HCT116 (cell line): ENCODE measurements at regions not wholly inside any gene's neighbourhood (a gene's known extent, or its start where the extent isn't known, plus 50 kb on each side); places are given as distances from the start of the nearest gene placed in this dataset.
"Not testable (repeated sequence)": the region's sequence is repeated elsewhere in the genome, so short reads cannot be mapped to it uniquely, and the experiment has no call there.

ENCODE experiments used
- ATAC-seq: fragments of 200-7000 bp; cut with Tn5 transposase; 2 replicates; pipeline ENCODE4 v1.9.1; 2020; ENCODE audit warnings: mild to moderate bottlenecking, moderate library complexity
- BruUV-seq: library from RNA; stranded (reverse); fragments of 400-500 nt; replicated peaks from 2 replicates; lab custom pipeline; 2021; lab: Mats Ljungman, UMichigan
- CTCF ChIA-PET: fragments of 300-600 bp; sonication (Branson Sonifier 250); formaldehyde crosslinking; loops from one replicate; lab custom pipeline; 2021; ENCODE audit warnings: antibody characterized with exemption; lab: Charles Lee
- POLR2A ChIA-PET: fragments of 300-600, 350-600 bp; sonication (Branson Sonifier 250); formaldehyde crosslinking; loops from one replicate; lab custom pipeline; 2021; ENCODE audit warnings: antibody characterized with exemption; lab: Charles Lee
- RAD21 ChIA-PET, 2 experiments: fragments of 300-600 bp; sonication (Branson Sonifier 250); formaldehyde crosslinking; loops; one replicate each; lab custom pipeline; 2023; ENCODE audit warnings: low total read pairs in 2 of 2; ENCODE audit not compliant: uncharacterized antibody in 2 of 2, unreplicated experiment in 2 of 2, low non-redundant PET in 1 of 2; lab: Charles Lee
- DNase-seq: peaks from one replicate; pipeline ENCODE4 v3.0.0-alpha.2; 2010; ENCODE audit warnings: low read depth, low spot score
- H2AFZ ChIP-seq: fragments of 200-600 bp; shearing (Covaris generic), sonication (generic); 2 replicates; pipeline ENCODE4 v1.6.1; 2017; ENCODE audit warnings: low read depth, mixed run types, mixed read lengths, antibody characterized with exemption, low read length; ENCODE audit not compliant: poor library complexity, severe bottlenecking
- H3K27ac ChIP-seq: 2 replicates; pipeline ENCODE4 v1.5.1; 2012; ENCODE audit warnings: low read depth, low read length
- H3K27me3 ChIP-seq: fragments of 200-600 bp; sonication (generic); 2 replicates; pipeline ENCODE4 v1.6.1; 2016; ENCODE audit warnings: mixed run types, low read length, mixed read lengths; ENCODE audit not compliant: insufficient read depth
- H3K36me3 ChIP-seq, 2 experiments: fragments of 200-500 bp in 1 of 2; fragments of 200-600 bp in 1 of 2; sonication (Bioruptor generic) in 1 of 2; sonication (generic) in 1 of 2; 2 replicates each; pipeline versions ENCODE4 v1.5.1 to v1.6.1; 2014 to 2016; ENCODE audit warnings: low read length in 2 of 2, inconsistent platforms in 1 of 2, mixed read lengths in 1 of 2, mixed run types in 1 of 2; ENCODE audit not compliant: insufficient read depth in 2 of 2, control insufficient read depth in 1 of 2
- H3K4me1 ChIP-seq, 2 experiments: fragments of 200-600 bp in 1 of 2; sonication (generic) in 1 of 2; 2 replicates each; pipeline versions ENCODE4 v1.5.1 to v1.6.1; 2012 to 2017; ENCODE audit warnings: low read length in 2 of 2, inconsistent platforms in 1 of 2, mild to moderate bottlenecking in 1 of 2, mixed read lengths in 1 of 2, mixed run types in 1 of 2, moderate library complexity in 1 of 2; ENCODE audit not compliant: insufficient read depth in 2 of 2, control insufficient read depth in 1 of 2
- H3K4me2 ChIP-seq: fragments of 200-600 bp; sonication (generic); 2 replicates; pipeline ENCODE4 v1.6.1; 2017; ENCODE audit warnings: mixed run types, low read length, mixed read lengths
- H3K4me3 ChIP-seq, 2 experiments: fragments of 200-600 bp in 1 of 2; sonication (generic) in 1 of 2; replicated peaks in 1 of 2; 2 replicates each; pipeline ENCODE4 v1.5.1; 2011 to 2016; ENCODE audit warnings: low read length in 2 of 2, control low read depth in 1 of 2, low read depth in 1 of 2, mild to moderate bottlenecking in 1 of 2, mixed read lengths in 1 of 2, mixed run types in 1 of 2
- H3K79me2 ChIP-seq: fragments of 200-600 bp; sonication (generic); 2 replicates; pipeline ENCODE4 v1.6.1; 2017; ENCODE audit warnings: mild to moderate bottlenecking, mixed run types, low read length, moderate library complexity, mixed read lengths; ENCODE audit not compliant: insufficient read depth
- H3K9ac ChIP-seq: fragments of 200-600 bp; sonication (generic); 2 replicates; pipeline ENCODE4 v1.6.1; 2016; ENCODE audit warnings: low read length, mixed read lengths
- H3K9me2 ChIP-seq: fragments of 200-600 bp; sonication (generic), shearing (Covaris generic); 2 replicates; pipeline ENCODE4 v1.6.1; 2017; ENCODE audit warnings: mixed run types, mild to moderate bottlenecking, moderate library complexity; ENCODE audit not compliant: insufficient read depth
- H3K9me3 ChIP-seq, 2 experiments: fragments of 200-500 bp in 1 of 2; fragments of 200-600 bp in 1 of 2; sonication (Bioruptor generic) in 1 of 2; sonication (generic) in 1 of 2; 2 replicates each; pipeline ENCODE4 v1.6.1; 2014 to 2017; ENCODE audit warnings: low read length in 2 of 2, mixed read lengths in 2 of 2, inconsistent platforms in 1 of 2, low read depth in 1 of 2, mild to moderate bottlenecking in 1 of 2, mixed run types in 1 of 2, moderate library complexity in 1 of 2; ENCODE audit not compliant: control insufficient read depth in 1 of 2, insufficient read depth in 1 of 2
- H4K20me1 ChIP-seq: fragments of 200-600 bp; sonication (generic), shearing (Covaris generic); 2 replicates; pipeline ENCODE4 v1.6.1; 2017; ENCODE audit warnings: mixed run types, mild to moderate bottlenecking, moderate library complexity; ENCODE audit not compliant: insufficient read depth
- SP1 ChIP-seq: IDR thresholded peaks from 2 replicates; pipeline ENCODE4 v1.6.1; 2012; ENCODE audit warnings: low read depth
- intact Hi-C: fragments of 100-400 bp; cut with micrococcal nuclease; formaldehyde crosslinking; loops from 2 replicates; pipeline ENCODE4 v1.10.0; 2022
- TF ChIP-seq, protein P1 (sequence below): IDR thresholded peaks from 2 replicates; pipeline ENCODE4 v1.6.1; 2012

- ATAC-seq (peak; percentile 59), DNase-seq (peak; percentile 39)
- H3K9me3 ChIP-seq: no peaks in the 10 kb centered on the region
- H2AFZ ChIP-seq: no peak overlapping the region
- peak overlapping the region; percentile 85 for H3K9ac ChIP-seq
- H3K36me3 ChIP-seq: no peaks in the 10 kb centered on the region
- ChIA-PET POLR2A (interaction anchor here (0.7 to 4.4 kb wide), 28 partner anchors 8 to 1624 kb away, joined by 3 to 118 read pairs (median 4); a partner anchor contains a TSS), CTCF (interaction anchor here (0.8 to 1.6 kb wide), 4 partner anchors 12 to 939 kb away, joined by 3 to 6 read pairs (median 3); no protein-coding TSS in a partner anchor), RAD21 (no interaction called here)
- H3K79me2 ChIP-seq: no peaks in the 10 kb centered on the region
- no peaks in the 10 kb centered on the region for H3K9me2 ChIP-seq
- peak overlapping the region; percentile 94 for H3K27ac ChIP-seq
- H3K4me1 ChIP-seq: peaks cover 13 to 27% of the 10 kb centered on the region in 2 experiments
- TF ChIP-seq, protein P1, sequence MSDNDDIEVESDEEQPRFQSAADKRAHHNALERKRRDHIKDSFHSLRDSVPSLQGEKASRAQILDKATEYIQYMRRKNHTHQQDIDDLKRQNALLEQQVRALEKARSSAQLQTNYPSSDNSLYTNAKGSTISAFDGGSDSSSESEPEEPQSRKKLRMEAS: no peak; the same call in 1 of the 2 replicates
- TF ChIP-seq SP1: 0 out of 2 replicates have a peak, but pooled peaks have one; percentile 24
- TF ChIP-seq, all 23 proteins: peak for 1
- Histone ChIP-seq H3K27me3 (no peaks in the 10 kb centered on the region), H3K4me3 (peak overlapping the region; percentile 67 to 80), H4K20me1 (no peaks in the 10 kb centered on the region), H3K4me2 (peak overlapping the region; percentile 96)
- intact Hi-C loops: loop anchor here (2.0 kb wide), 1 partner anchor 13 kb away; no protein-coding TSS in a partner anchor
- BruUV-seq: no TSS peak
Measured at GRCh38 chr6:26187981-26188635, 100.9 kb downstream of the HFE start.

DNA sequence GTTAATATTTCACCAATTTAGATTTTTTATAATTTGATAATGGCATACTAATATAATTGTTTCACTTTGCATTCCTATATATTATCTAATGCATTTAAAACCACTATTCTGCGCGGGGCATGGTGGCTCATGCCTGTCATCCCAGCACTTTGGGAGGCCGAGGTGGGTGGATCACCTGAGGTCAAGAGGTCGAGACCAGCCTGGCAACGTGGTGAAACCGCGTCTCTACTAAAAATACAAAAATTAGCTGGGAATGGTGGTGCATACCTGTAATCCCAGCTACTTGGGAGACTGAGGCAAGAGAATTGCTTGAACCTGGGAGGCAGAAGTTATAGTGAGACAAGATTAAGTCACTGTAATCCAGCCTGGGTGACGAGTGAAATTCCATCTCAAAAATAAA, 104.3 kb downstream of the HFE start:
- DNase-seq, H3K27me3 ChIP-seq, H3K79me2 ChIP-seq, H3K36me3 ChIP-seq, intact Hi-C loops, H3K9ac ChIP-seq, H3K27ac ChIP-seq, H3K4me3 ChIP-seq, RAD21 ChIA-PET, H3K4me2 ChIP-seq, CTCF ChIA-PET, H2AFZ ChIP-seq, H3K9me2 ChIP-seq, H3K9me3 ChIP-seq, ATAC-seq, H4K20me1 ChIP-seq, BruUV-seq: not testable (repeated sequence)
- POLR2A ChIA-PET: interaction anchor here (1.1 to 1.6 kb wide), 3 partner anchors 35 to 68 kb away, joined by 3 to 5 read pairs (median 3); a partner anchor contains a TSS
- peaks cover 16 to 35% of the 10 kb centered on the region in 2 experiments for H3K4me1 ChIP-seq
